Lower leg skin (tissue), 4 donors: ENCODE measurements at regions not wholly inside any gene's neighbourhood (a gene's known extent, or its start where the extent isn't known, plus 50 kb on each side); places are given as distances from the start of the nearest gene placed in this dataset.

Source experiments
- DNase-seq, 2 donors: peaks; one replicate each; pipeline ENCODE4 v3.0.0-alpha.2; 2019; ENCODE audit warnings: low spot score in 2 of 2
- H3K4me3 ChIP-seq: fragments of 200-600 bp; sonication (generic); 2 replicates; pipeline ENCODE4 v1.5.1; 2017; ENCODE audit warnings: mild to moderate bottlenecking, low read depth; ENCODE audit not compliant: poor library complexity, severe bottlenecking
- POLR2A ChIP-seq, 2 donors: fragments of 450-650 bp; IDR thresholded peaks; one replicate each; pipeline ENCODE4 v1.6.1; 2016 to 2017; ENCODE audit warnings: antibody characterized with exemption in 2 of 2, mild to moderate bottlenecking in 1 of 2, moderate library complexity in 1 of 2
- WGBS, 2 donors: methylation state at CpG; one replicate each; pipeline ENCODE4 v1.1.5; 2018; 5-methylcytosine and 5-hydroxymethylcytosine counted together
- intact Hi-C: fragments of 100-400 bp; cut with DNase I; formaldehyde crosslinking; loops from one replicate; pipeline ENCODE4 v1.15.0; 2023; ENCODE audit warnings: low total_unique reads
- TF ChIP-seq, protein P1 (sequence below), 3 donors: fragments of 450-650 bp; IDR thresholded peaks; one replicate each; pipeline ENCODE4 v1.5.1; 2016; ENCODE audit warnings: antibody characterized with exemption in 3 of 3, mild to moderate bottlenecking in 3 of 3, moderate library complexity in 2 of 3

DNA sequence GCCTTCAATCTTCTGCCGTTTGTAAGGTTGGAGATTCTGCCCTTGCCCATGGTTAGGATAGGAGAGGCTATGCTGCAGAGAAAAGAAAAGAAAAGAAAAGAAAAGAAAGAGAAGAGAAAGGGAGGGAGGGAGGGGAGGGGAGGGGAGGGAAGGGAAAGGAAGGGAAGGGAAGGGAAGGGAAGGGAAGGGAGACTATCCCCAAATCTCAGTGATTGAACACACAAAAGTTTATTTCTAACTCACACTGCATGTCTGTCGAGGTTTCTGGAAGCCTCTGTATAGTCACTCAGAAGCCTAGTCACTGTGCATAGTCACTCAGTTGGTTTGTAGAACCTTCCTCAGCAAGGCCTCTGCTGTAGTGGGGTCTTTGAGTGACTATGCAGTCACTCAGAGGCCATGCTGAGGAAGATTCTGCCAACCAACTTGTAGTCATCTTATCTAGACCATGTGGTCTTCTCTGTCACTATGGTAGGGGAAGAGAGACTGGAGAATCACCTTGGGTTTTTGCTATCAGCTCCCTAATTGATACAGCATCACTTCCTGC, 52.3 kb upstream of the ABCC9 start:
- intact Hi-C loops: loop anchor here (10.0 kb wide), 1 partner anchor 299 kb away; no protein-coding TSS in a partner anchor
- 79 to 81% methylated on average over 2 of the region's 2 CpGs for WGBS, 2 donors
- DNase-seq: no peak
- TF ChIP-seq POLR2A (IDR thresholded peaks at IDR 0.05): no peak
- TF ChIP-seq, protein P1, sequence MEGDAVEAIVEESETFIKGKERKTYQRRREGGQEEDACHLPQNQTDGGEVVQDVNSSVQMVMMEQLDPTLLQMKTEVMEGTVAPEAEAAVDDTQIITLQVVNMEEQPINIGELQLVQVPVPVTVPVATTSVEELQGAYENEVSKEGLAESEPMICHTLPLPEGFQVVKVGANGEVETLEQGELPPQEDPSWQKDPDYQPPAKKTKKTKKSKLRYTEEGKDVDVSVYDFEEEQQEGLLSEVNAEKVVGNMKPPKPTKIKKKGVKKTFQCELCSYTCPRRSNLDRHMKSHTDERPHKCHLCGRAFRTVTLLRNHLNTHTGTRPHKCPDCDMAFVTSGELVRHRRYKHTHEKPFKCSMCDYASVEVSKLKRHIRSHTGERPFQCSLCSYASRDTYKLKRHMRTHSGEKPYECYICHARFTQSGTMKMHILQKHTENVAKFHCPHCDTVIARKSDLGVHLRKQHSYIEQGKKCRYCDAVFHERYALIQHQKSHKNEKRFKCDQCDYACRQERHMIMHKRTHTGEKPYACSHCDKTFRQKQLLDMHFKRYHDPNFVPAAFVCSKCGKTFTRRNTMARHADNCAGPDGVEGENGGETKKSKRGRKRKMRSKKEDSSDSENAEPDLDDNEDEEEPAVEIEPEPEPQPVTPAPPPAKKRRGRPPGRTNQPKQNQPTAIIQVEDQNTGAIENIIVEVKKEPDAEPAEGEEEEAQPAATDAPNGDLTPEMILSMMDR (IDR thresholded peaks at IDR 0.05): no peak
- H3K4me3 ChIP-seq: no peak overlapping the region

DNA sequence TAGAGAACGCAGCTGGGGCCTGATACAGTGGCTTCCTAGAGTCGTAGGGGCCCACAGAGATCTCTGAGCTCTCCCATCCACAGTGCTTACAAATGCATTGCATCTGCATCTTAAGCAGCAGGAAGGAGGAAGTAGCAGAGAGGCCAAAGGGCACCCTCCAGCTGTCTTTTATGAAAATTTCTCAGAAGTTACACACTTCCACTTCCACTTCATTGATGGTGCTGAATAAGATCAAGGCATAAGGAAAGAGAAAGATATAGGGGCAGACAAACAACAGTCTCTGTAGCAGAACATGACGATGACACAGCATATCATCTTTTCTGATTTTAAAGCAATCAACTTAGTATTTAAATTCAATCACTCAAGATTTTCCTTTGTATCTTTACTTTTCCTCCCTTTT, 51.6 kb upstream of the ABCC9 start:
- intact Hi-C loops: loop anchor here (10.0 kb wide), 1 partner anchor 298 kb away; no protein-coding TSS in a partner anchor
- 58 to 67% methylated on average over 3 of the region's 3 CpGs for WGBS, 2 donors
- DNase-seq: no peak

DNA sequence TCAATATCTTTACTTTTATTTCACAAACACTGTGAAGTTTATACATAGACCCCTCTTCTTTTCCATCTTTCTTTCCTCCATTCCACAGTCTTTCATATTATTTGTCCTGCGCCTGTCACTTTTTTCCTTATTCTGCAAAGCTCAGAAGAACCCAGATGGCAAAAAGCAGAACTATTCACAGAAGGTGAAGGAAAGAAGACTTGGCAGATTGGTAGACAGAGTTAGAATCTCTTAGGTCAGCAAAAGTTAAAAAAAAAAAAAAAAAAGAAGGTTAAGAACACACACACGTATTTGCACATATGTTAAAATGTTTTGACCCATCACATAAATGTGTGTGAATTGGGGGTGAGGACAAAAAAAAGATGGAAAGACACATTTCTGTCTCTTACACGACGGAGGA, 50.3 kb upstream of the ABCC9 start:
- TF ChIP-seq POLR2A (IDR thresholded peaks at IDR 0.05): no peak
- TF ChIP-seq, protein P1 (IDR thresholded peaks at IDR 0.05): no peak
- no peak for DNase-seq
- intact Hi-C loops: loop anchor here (10.0 kb wide), 1 partner anchor 297 kb away; no protein-coding TSS in a partner anchor
- WGBS, 2 donors: 74 to 79% methylated on average over 4 of the region's 4 CpGs
- no peak overlapping the region for H3K4me3 ChIP-seq

More for the DNA sequence above, 51.6 kb upstream of the ABCC9 start:
- TF ChIP-seq, protein P1 (IDR thresholded peaks at IDR 0.05): no peak
- TF ChIP-seq POLR2A (IDR thresholded peaks at IDR 0.05): no peak
- H3K4me3 ChIP-seq: no peak overlapping the region
